GM12875 (cell line): ENCODE measurements at regions not wholly inside any gene's neighbourhood (a gene's known extent, or its start where the extent isn't known, plus 50 kb on each side); places are given as distances from the start of the nearest gene placed in this dataset.
A peak's percentile ranks its signal among the peaks of the same experiment; 100 is the strongest.
"Not testable (repeated sequence)": the region's sequence is repeated elsewhere in the genome, so short reads cannot be mapped to it uniquely, and the experiment has no call there.

Source experiments
- H3K4me3 ChIP-seq: one replicate; pipeline ENCODE4 v1.5.1; 2011; ENCODE audit warnings: low read depth, low read length, control low read depth
- TF ChIP-seq, protein P1 (sequence below): IDR thresholded peaks from 2 replicates; pipeline ENCODE4 v1.5.1; 2011; ENCODE audit warnings: low read depth, mild to moderate bottlenecking, control low read depth, inconsistent platforms, low read length, moderate library complexity, borderline replicate concordance; ENCODE audit not compliant: insufficient read depth

DNA sequence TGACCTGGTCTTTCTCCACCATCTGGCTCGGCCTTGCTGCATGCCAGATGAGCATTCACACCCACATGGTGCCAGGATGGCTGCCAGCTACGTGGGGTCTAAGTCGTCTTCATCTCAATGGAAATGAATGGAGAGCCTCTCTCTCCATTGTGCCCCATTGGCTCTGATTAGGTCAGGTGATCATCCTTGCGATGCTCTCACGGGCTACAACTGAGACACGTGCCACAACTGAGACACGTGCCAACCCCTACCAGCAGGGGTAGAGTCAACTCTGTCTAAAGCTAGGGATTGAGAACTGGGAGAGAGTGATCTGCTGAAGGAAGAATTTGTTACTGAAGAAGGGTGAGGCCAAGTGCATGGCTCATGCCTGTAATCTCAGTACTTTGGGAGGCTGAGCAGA, 67.3 kb upstream of the RALY start:
- H3K4me3 ChIP-seq, result no peak overlapping the region
- TF ChIP-seq, protein P1, sequence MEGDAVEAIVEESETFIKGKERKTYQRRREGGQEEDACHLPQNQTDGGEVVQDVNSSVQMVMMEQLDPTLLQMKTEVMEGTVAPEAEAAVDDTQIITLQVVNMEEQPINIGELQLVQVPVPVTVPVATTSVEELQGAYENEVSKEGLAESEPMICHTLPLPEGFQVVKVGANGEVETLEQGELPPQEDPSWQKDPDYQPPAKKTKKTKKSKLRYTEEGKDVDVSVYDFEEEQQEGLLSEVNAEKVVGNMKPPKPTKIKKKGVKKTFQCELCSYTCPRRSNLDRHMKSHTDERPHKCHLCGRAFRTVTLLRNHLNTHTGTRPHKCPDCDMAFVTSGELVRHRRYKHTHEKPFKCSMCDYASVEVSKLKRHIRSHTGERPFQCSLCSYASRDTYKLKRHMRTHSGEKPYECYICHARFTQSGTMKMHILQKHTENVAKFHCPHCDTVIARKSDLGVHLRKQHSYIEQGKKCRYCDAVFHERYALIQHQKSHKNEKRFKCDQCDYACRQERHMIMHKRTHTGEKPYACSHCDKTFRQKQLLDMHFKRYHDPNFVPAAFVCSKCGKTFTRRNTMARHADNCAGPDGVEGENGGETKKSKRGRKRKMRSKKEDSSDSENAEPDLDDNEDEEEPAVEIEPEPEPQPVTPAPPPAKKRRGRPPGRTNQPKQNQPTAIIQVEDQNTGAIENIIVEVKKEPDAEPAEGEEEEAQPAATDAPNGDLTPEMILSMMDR, result no peak

DNA sequence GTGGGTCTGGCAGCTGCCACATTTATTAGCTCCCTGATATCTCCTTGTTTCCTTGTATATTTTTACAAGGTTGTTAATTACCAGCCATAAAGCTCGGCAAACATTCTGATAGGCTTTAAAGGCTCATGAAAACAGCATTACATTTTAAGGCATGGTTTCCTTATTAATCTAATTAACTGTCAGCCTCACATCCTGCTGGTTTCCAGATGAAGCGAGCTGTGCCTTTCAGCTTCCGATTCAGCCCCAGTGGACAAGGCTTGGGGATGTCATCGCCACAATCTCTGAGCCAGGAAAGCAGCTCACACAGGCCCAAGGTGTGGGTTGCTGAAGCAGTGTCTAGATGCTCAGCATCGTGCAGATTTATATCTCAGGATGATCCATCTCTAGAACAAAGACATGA, 66.0 kb upstream of the RALY start:
- no peak overlapping the region for H3K4me3 ChIP-seq
- TF ChIP-seq, protein P1, result no peak

DNA sequence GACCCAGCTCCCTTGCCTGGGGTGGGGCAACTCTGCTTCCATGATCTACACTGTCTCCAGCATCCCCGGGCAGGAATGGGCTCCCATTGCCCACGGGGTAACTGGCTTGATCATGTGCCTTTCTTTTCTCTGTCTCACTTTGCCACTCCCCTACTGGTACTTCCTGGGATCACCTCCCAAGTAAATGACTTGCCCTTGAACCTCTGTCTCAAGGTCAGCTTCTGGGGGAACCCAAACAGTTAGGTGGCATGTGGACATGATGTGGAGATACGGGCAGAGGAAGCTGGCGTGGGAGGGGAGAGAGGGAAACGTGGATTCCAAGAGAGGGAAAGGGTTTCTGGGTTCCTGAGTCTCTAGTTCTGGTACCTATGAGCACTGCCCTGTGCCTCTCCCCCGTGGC, 63.8 kb upstream of the RALY start:
- TF ChIP-seq, protein P1, result no peak
- H3K4me3 ChIP-seq, result no peak overlapping the region

DNA sequence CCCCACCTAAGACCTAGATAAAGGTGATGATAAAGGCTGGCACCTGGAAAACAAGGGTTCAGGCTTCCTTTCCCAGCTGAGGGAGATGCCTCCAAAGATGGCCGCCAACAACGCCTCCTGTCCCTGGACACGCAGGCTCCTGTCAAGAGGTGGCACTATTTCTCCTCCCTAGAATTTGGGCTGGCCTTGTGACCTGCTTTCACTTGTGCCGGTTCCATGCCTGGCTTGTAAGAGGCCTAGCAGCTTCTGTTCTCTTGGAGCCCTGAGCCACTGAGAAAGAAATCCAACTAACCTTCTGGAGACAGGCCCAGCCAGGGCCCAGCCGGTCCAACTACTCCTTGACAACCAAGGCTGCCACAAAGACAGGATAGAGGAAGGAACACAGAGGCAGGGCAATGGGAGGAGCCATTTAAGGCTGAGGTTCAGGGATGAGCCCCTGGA, 60.2 kb upstream of the RALY start:
- TF ChIP-seq, protein P1, result peak; percentile 61; the same call in 1 of the 2 replicates

DNA sequence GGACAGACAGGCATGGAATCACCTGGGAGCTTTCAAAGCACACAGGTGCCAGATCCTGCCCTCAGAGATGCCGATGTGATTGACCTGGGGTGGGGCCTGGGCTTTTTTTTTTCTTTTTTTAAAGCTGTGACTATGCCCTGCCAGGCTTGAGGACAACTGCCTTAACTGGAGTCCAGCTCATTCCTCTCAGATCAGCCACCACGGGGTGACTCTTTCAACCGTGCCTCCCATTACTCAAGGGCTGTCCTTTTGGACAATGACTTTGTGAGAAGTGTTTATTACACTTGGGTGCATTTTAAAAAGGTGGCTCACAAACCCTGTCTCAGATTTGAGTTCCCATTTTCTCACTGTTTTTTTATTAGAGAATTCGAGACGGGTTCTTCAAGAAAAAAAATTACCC, 57.1 kb upstream of the RALY start:
- TF ChIP-seq, protein P1, result no peak

More for the DNA sequence above, 60.2 kb upstream of the RALY start:
- H3K4me3 ChIP-seq, result no peak overlapping the region

DNA sequence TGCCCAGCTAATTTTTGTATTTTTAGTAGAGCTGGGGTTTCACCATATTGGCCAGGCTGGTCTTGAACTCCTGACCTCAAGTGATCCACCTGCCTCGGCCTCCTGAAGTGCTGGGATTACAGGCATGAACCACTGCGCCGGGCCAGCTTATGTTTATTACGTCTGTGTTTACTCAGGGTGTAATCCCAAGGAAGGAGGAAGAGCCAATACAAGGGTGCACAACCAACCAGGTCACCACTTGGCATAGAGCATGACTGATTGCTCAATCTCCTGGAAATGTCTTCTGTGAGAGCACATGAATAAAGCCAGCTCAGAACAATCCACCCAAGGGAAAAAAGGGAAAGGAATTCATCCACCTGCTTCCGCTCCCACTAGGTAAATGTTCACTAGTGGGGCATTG, 54.7 kb upstream of the RALY start:
- not testable (repeated sequence) for H3K4me3 ChIP-seq

More for the DNA sequence above, 57.1 kb upstream of the RALY start:
- no peak overlapping the region for H3K4me3 ChIP-seq

DNA sequence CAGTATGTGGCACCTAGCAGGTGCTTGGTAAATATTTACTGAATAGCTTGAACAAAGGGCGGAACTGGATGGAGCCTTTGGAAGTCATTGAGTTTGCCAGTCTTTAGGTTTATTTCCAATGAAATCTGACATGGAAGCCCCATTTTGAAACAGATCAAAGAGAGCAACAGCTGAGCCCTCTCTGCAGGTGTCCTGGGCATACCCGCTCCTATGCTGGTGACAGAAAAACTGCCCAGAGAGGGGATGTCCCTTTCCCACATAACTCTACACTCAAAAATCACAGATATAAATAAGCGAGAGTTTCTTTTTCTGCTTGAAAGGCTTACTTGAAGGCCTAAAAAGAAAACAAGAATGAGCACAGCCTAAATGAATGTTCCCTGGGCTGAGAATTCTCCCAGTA, 53.0 kb upstream of the RALY start:
- TF ChIP-seq, protein P1, result no peak
- no peak overlapping the region for H3K4me3 ChIP-seq
